ENCODE measurements at regions not wholly inside any gene's neighbourhood (a gene's known extent, or its start where the extent isn't known, plus 50 kb on each side); places are given as distances from the start of the nearest gene placed in this dataset.

GRCh38 chr20:6490849-6491248 is 276.6 kb upstream of the BMP2 start:
- H3K4me3 ChIP-seq (ENCODE audit: low read length): no peak overlapping the region
- H3K36me3 ChIP-seq (ENCODE audit: control insufficient read depth, insufficient read depth, low read length): no peaks in the 10 kb centered on the region
- H3K4me1 ChIP-seq (ENCODE audit: control insufficient read depth, insufficient read depth, low read length): no peaks in the 10 kb centered on the region
- H3K9ac ChIP-seq (ENCODE audit: low read length): no peak overlapping the region
- no peaks in the 10 kb centered on the region for H3K9me3 ChIP-seq (ENCODE audit: control insufficient read depth, low read length)
- peaks cover 4% of the 10 kb centered on the region for H3K27me3 ChIP-seq (ENCODE audit: control insufficient read depth, insufficient read depth, low read length)

GRCh38 chr20:6489361-6490171 is 277.9 kb upstream of the BMP2 start:
- Histone ChIP-seq H3K36me3 (ENCODE audit: control insufficient read depth, insufficient read depth, low read length) (no peaks in the 10 kb centered on the region), H3K9me3 (ENCODE audit: control insufficient read depth, low read length) (no peaks in the 10 kb centered on the region), H3K4me1 (ENCODE audit: control insufficient read depth, insufficient read depth, low read length) (no peaks in the 10 kb centered on the region), H3K4me3 (ENCODE audit: low read length) (no peak overlapping the region), H3K27me3 (ENCODE audit: control insufficient read depth, insufficient read depth, low read length) (peaks cover 4% of the 10 kb centered on the region), H3K9ac (ENCODE audit: low read length) (no peak overlapping the region)

- Histone ChIP-seq H3K9ac (ENCODE audit: low read length) (no peak overlapping the region), H3K27me3 (ENCODE audit: control insufficient read depth, insufficient read depth, low read length) (peaks cover 4% of the 10 kb centered on the region), H3K4me1 (ENCODE audit: control insufficient read depth, insufficient read depth, low read length) (no peaks in the 10 kb centered on the region), H3K9me3 (ENCODE audit: control insufficient read depth, low read length) (no peaks in the 10 kb centered on the region), H3K4me3 (ENCODE audit: low read length) (no peak overlapping the region), H3K36me3 (ENCODE audit: control insufficient read depth, insufficient read depth, low read length) (no peaks in the 10 kb centered on the region)
Observed at GRCh38 chr20:6485351-6485750, 282.1 kb upstream of the BMP2 start.

GRCh38 chr20:6483727-6484126 is 283.8 kb upstream of the BMP2 start:
- no peak overlapping the region for H3K4me3 ChIP-seq (ENCODE audit: low read length)
- no peaks in the 10 kb centered on the region for H3K36me3 ChIP-seq (ENCODE audit: control insufficient read depth, insufficient read depth, low read length)
- H3K27me3 ChIP-seq (ENCODE audit: control insufficient read depth, insufficient read depth, low read length): peaks cover 4% of the 10 kb centered on the region
- H3K4me1 ChIP-seq (ENCODE audit: control insufficient read depth, insufficient read depth, low read length): no peaks in the 10 kb centered on the region
- no peaks in the 10 kb centered on the region for H3K9me3 ChIP-seq (ENCODE audit: control insufficient read depth, low read length)
- H3K9ac ChIP-seq (ENCODE audit: low read length): no peak overlapping the region

GRCh38 chr20:6482486-6482885 is 285.0 kb upstream of the BMP2 start:
- Histone ChIP-seq H3K27me3 (ENCODE audit: control insufficient read depth, insufficient read depth, low read length) (peaks cover 4% of the 10 kb centered on the region), H3K36me3 (ENCODE audit: control insufficient read depth, insufficient read depth, low read length) (no peaks in the 10 kb centered on the region), H3K4me1 (ENCODE audit: control insufficient read depth, insufficient read depth, low read length) (no peaks in the 10 kb centered on the region), H3K9ac (ENCODE audit: low read length) (no peak overlapping the region), H3K4me3 (ENCODE audit: low read length) (no peak overlapping the region), H3K9me3 (ENCODE audit: control insufficient read depth, low read length) (no peaks in the 10 kb centered on the region)

GRCh38 chr20:6480328-6481200 is 286.9 kb upstream of the BMP2 start:
- Histone ChIP-seq H3K9me3 (ENCODE audit: control insufficient read depth, low read length) (no peaks in the 10 kb centered on the region), H3K4me1 (ENCODE audit: control insufficient read depth, insufficient read depth, low read length) (no peaks in the 10 kb centered on the region), H3K9ac (ENCODE audit: low read length) (no peak overlapping the region), H3K27me3 (ENCODE audit: control insufficient read depth, insufficient read depth, low read length) (no peaks in the 10 kb centered on the region), H3K36me3 (ENCODE audit: control insufficient read depth, insufficient read depth, low read length) (no peaks in the 10 kb centered on the region), H3K4me3 (ENCODE audit: low read length) (no peak overlapping the region)

GRCh38 chr20:6473197-6473596 is 294.3 kb upstream of the BMP2 start:
- H3K9me3 ChIP-seq (ENCODE audit: control insufficient read depth, low read length): no peaks in the 10 kb centered on the region
- H3K36me3 ChIP-seq (ENCODE audit: control insufficient read depth, insufficient read depth, low read length): no peaks in the 10 kb centered on the region
- H3K9ac ChIP-seq (ENCODE audit: low read length): no peak overlapping the region
- no peak overlapping the region for H3K4me3 ChIP-seq (ENCODE audit: low read length)
- no peaks in the 10 kb centered on the region for H3K4me1 ChIP-seq (ENCODE audit: control insufficient read depth, insufficient read depth, low read length)
- H3K27me3 ChIP-seq (ENCODE audit: control insufficient read depth, insufficient read depth, low read length): no peaks in the 10 kb centered on the region

GRCh38 chr20:6471871-6472270 is 295.6 kb upstream of the BMP2 start:
- Histone ChIP-seq H3K9ac (ENCODE audit: low read length) (no peak overlapping the region), H3K4me1 (ENCODE audit: control insufficient read depth, insufficient read depth, low read length) (no peaks in the 10 kb centered on the region), H3K27me3 (ENCODE audit: control insufficient read depth, insufficient read depth, low read length) (no peaks in the 10 kb centered on the region), H3K9me3 (ENCODE audit: control insufficient read depth, low read length) (no peaks in the 10 kb centered on the region), H3K4me3 (ENCODE audit: low read length) (no peak overlapping the region), H3K36me3 (ENCODE audit: control insufficient read depth, insufficient read depth, low read length) (no peaks in the 10 kb centered on the region)

- H3K27me3 ChIP-seq (ENCODE audit: control insufficient read depth, insufficient read depth, low read length): no peaks in the 10 kb centered on the region
- no peak overlapping the region for H3K9ac ChIP-seq (ENCODE audit: low read length)
- no peaks in the 10 kb centered on the region for H3K36me3 ChIP-seq (ENCODE audit: control insufficient read depth, insufficient read depth, low read length)
- no peaks in the 10 kb centered on the region for H3K9me3 ChIP-seq (ENCODE audit: control insufficient read depth, low read length)
- H3K4me1 ChIP-seq (ENCODE audit: control insufficient read depth, insufficient read depth, low read length): no peaks in the 10 kb centered on the region
- no peak overlapping the region for H3K4me3 ChIP-seq (ENCODE audit: low read length)
Observed at GRCh38 chr20:6471110-6471647, 296.3 kb upstream of the BMP2 start.

- no peaks in the 10 kb centered on the region for H3K27me3 ChIP-seq (ENCODE audit: control insufficient read depth, insufficient read depth, low read length)
- no peaks in the 10 kb centered on the region for H3K9me3 ChIP-seq (ENCODE audit: control insufficient read depth, low read length)
- H3K4me1 ChIP-seq (ENCODE audit: control insufficient read depth, insufficient read depth, low read length): no peaks in the 10 kb centered on the region
- H3K4me3 ChIP-seq (ENCODE audit: low read length): no peak overlapping the region
- no peaks in the 10 kb centered on the region for H3K36me3 ChIP-seq (ENCODE audit: control insufficient read depth, insufficient read depth, low read length)
- no peak overlapping the region for H3K9ac ChIP-seq (ENCODE audit: low read length)
Observed at GRCh38 chr20:6469695-6470094, 297.8 kb upstream of the BMP2 start.

GRCh38 chr20:6468423-6469116 is 298.9 kb upstream of the BMP2 start:
- no peaks in the 10 kb centered on the region for H3K27me3 ChIP-seq (ENCODE audit: control insufficient read depth, insufficient read depth, low read length)

More at GRCh38 chr20:6468423-6469116, 298.9 kb upstream of the BMP2 start:
- Histone ChIP-seq H3K9me3 (ENCODE audit: control insufficient read depth, low read length) (no peaks in the 10 kb centered on the region), H3K4me3 (ENCODE audit: low read length) (no peak overlapping the region), H3K36me3 (ENCODE audit: control insufficient read depth, insufficient read depth, low read length) (no peaks in the 10 kb centered on the region), H3K4me1 (ENCODE audit: control insufficient read depth, insufficient read depth, low read length) (no peaks in the 10 kb centered on the region), H3K9ac (ENCODE audit: low read length) (no peak overlapping the region)

All from mucosa of stomach (tissue), 1 donor.